HCT116 (cell line): ENCODE measurements at regions not wholly inside any gene's neighbourhood (a gene's known extent, or its start where the extent isn't known, plus 50 kb on each side); places are given as distances from the start of the nearest gene placed in this dataset.
"Not testable (repeated sequence)": the region's sequence is repeated elsewhere in the genome, so short reads cannot be mapped to it uniquely, and the experiment has no call there.

ENCODE experiments used
- ATAC-seq: fragments of 200-7000 bp; cut with Tn5 transposase; 2 replicates; pipeline ENCODE4 v1.9.1; 2020; ENCODE audit warnings: mild to moderate bottlenecking, moderate library complexity
- BruUV-seq: library from RNA; stranded (reverse); fragments of 400-500 nt; replicated peaks from 2 replicates; lab custom pipeline; 2021; lab: Mats Ljungman, UMichigan
- CTCF ChIA-PET: fragments of 300-600 bp; sonication (Branson Sonifier 250); formaldehyde crosslinking; loops from one replicate; lab custom pipeline; 2021; ENCODE audit warnings: antibody characterized with exemption; lab: Charles Lee
- POLR2A ChIA-PET: fragments of 300-600, 350-600 bp; sonication (Branson Sonifier 250); formaldehyde crosslinking; loops from one replicate; lab custom pipeline; 2021; ENCODE audit warnings: antibody characterized with exemption; lab: Charles Lee
- RAD21 ChIA-PET, 2 experiments: fragments of 300-600 bp; sonication (Branson Sonifier 250); formaldehyde crosslinking; loops; one replicate each; lab custom pipeline; 2023; ENCODE audit warnings: low total read pairs in 2 of 2; ENCODE audit not compliant: uncharacterized antibody in 2 of 2, unreplicated experiment in 2 of 2, low non-redundant PET in 1 of 2; lab: Charles Lee
- DNase-seq: peaks from one replicate; pipeline ENCODE4 v3.0.0-alpha.2; 2010; ENCODE audit warnings: low read depth, low spot score
- H2AFZ ChIP-seq: fragments of 200-600 bp; shearing (Covaris generic), sonication (generic); 2 replicates; pipeline ENCODE4 v1.6.1; 2017; ENCODE audit warnings: low read depth, mixed run types, mixed read lengths, antibody characterized with exemption, low read length; ENCODE audit not compliant: poor library complexity, severe bottlenecking
- H3K27ac ChIP-seq: 2 replicates; pipeline ENCODE4 v1.5.1; 2012; ENCODE audit warnings: low read depth, low read length
- H3K27me3 ChIP-seq: fragments of 200-600 bp; sonication (generic); 2 replicates; pipeline ENCODE4 v1.6.1; 2016; ENCODE audit warnings: mixed run types, low read length, mixed read lengths; ENCODE audit not compliant: insufficient read depth
- H3K36me3 ChIP-seq, 2 experiments: fragments of 200-500 bp in 1 of 2; fragments of 200-600 bp in 1 of 2; sonication (Bioruptor generic) in 1 of 2; sonication (generic) in 1 of 2; 2 replicates each; pipeline versions ENCODE4 v1.5.1 to v1.6.1; 2014 to 2016; ENCODE audit warnings: low read length in 2 of 2, inconsistent platforms in 1 of 2, mixed read lengths in 1 of 2, mixed run types in 1 of 2; ENCODE audit not compliant: insufficient read depth in 2 of 2, control insufficient read depth in 1 of 2
- H3K4me1 ChIP-seq, 2 experiments: fragments of 200-600 bp in 1 of 2; sonication (generic) in 1 of 2; 2 replicates each; pipeline versions ENCODE4 v1.5.1 to v1.6.1; 2012 to 2017; ENCODE audit warnings: low read length in 2 of 2, inconsistent platforms in 1 of 2, mild to moderate bottlenecking in 1 of 2, mixed read lengths in 1 of 2, mixed run types in 1 of 2, moderate library complexity in 1 of 2; ENCODE audit not compliant: insufficient read depth in 2 of 2, control insufficient read depth in 1 of 2
- H3K4me2 ChIP-seq: fragments of 200-600 bp; sonication (generic); 2 replicates; pipeline ENCODE4 v1.6.1; 2017; ENCODE audit warnings: mixed run types, low read length, mixed read lengths
- H3K4me3 ChIP-seq, 2 experiments: fragments of 200-600 bp in 1 of 2; sonication (generic) in 1 of 2; replicated peaks in 1 of 2; 2 replicates each; pipeline ENCODE4 v1.5.1; 2011 to 2016; ENCODE audit warnings: low read length in 2 of 2, control low read depth in 1 of 2, low read depth in 1 of 2, mild to moderate bottlenecking in 1 of 2, mixed read lengths in 1 of 2, mixed run types in 1 of 2
- H3K79me2 ChIP-seq: fragments of 200-600 bp; sonication (generic); 2 replicates; pipeline ENCODE4 v1.6.1; 2017; ENCODE audit warnings: mild to moderate bottlenecking, mixed run types, low read length, moderate library complexity, mixed read lengths; ENCODE audit not compliant: insufficient read depth
- H3K9ac ChIP-seq: fragments of 200-600 bp; sonication (generic); 2 replicates; pipeline ENCODE4 v1.6.1; 2016; ENCODE audit warnings: low read length, mixed read lengths
- H3K9me2 ChIP-seq: fragments of 200-600 bp; sonication (generic), shearing (Covaris generic); 2 replicates; pipeline ENCODE4 v1.6.1; 2017; ENCODE audit warnings: mixed run types, mild to moderate bottlenecking, moderate library complexity; ENCODE audit not compliant: insufficient read depth
- H3K9me3 ChIP-seq, 2 experiments: fragments of 200-500 bp in 1 of 2; fragments of 200-600 bp in 1 of 2; sonication (Bioruptor generic) in 1 of 2; sonication (generic) in 1 of 2; 2 replicates each; pipeline ENCODE4 v1.6.1; 2014 to 2017; ENCODE audit warnings: low read length in 2 of 2, mixed read lengths in 2 of 2, inconsistent platforms in 1 of 2, low read depth in 1 of 2, mild to moderate bottlenecking in 1 of 2, mixed run types in 1 of 2, moderate library complexity in 1 of 2; ENCODE audit not compliant: control insufficient read depth in 1 of 2, insufficient read depth in 1 of 2
- H4K20me1 ChIP-seq: fragments of 200-600 bp; sonication (generic), shearing (Covaris generic); 2 replicates; pipeline ENCODE4 v1.6.1; 2017; ENCODE audit warnings: mixed run types, mild to moderate bottlenecking, moderate library complexity; ENCODE audit not compliant: insufficient read depth
- CBX3 ChIP-seq: IDR thresholded peaks from 2 replicates; pipeline ENCODE4 v1.6.1; 2012; ENCODE audit warnings: low read depth
- CEBPB ChIP-seq: IDR thresholded peaks from 2 replicates; pipeline ENCODE4 v1.6.1; 2012; ENCODE audit warnings: low read depth
- EGR1 ChIP-seq: IDR thresholded peaks from 2 replicates; pipeline ENCODE4 v1.6.1; 2012; ENCODE audit warnings: low read depth
- EZH2 ChIP-seq: fragments of 200-600 bp; sonication (generic); IDR thresholded peaks from 2 replicates; pipeline ENCODE4 v1.6.1; 2017; ENCODE audit warnings: antibody characterized with exemption, mixed run types
- FOSL1 ChIP-seq: IDR thresholded peaks from 2 replicates; pipeline ENCODE4 v1.6.1; 2012; ENCODE audit warnings: low read depth
- JUND ChIP-seq: IDR thresholded peaks from 2 replicates; pipeline ENCODE4 v1.6.1; 2012
- POLR2A ChIP-seq: IDR thresholded peaks from 2 replicates; pipeline ENCODE4 v1.7.0; 2011; ENCODE audit warnings: borderline replicate concordance; ENCODE audit not compliant: insufficient read depth, insufficient read length; ENCODE audit errors: extremely low read depth
- POLR2AphosphoS5 ChIP-seq: IDR thresholded peaks from 2 replicates; pipeline ENCODE4 v1.6.1; 2011; ENCODE audit warnings: mild to moderate bottlenecking, low read depth, low read length, moderate library complexity
- RAD21 ChIP-seq: IDR thresholded peaks from 2 replicates; pipeline ENCODE4 v1.6.1; 2012; ENCODE audit warnings: low read depth, mild to moderate bottlenecking
- REST ChIP-seq: IDR thresholded peaks from 2 replicates; pipeline ENCODE4 v1.6.1; 2012; ENCODE audit warnings: low read depth
- SIN3A ChIP-seq: IDR thresholded peaks from 2 replicates; pipeline ENCODE4 v1.6.1; 2012; ENCODE audit warnings: low read depth
- SP1 ChIP-seq: IDR thresholded peaks from 2 replicates; pipeline ENCODE4 v1.6.1; 2012; ENCODE audit warnings: low read depth
- SRF ChIP-seq: IDR thresholded peaks from 2 replicates; pipeline ENCODE4 v1.6.1; 2012; ENCODE audit warnings: low read depth
- YY1 ChIP-seq: IDR thresholded peaks from 2 replicates; pipeline ENCODE4 v1.6.1; 2011; ENCODE audit warnings: low read length, low read depth, moderate library complexity, mild to moderate bottlenecking; ENCODE audit not compliant: insufficient replicate concordance; ENCODE audit errors: extremely low read depth
- ZNF274 ChIP-seq: fragments of 200-500 bp; sonication (Bioruptor generic); IDR thresholded peaks from 2 replicates; pipeline ENCODE4 v1.6.1; 2014; ENCODE audit warnings: mild to moderate bottlenecking, low read depth, low read length, inconsistent platforms
- intact Hi-C: fragments of 100-400 bp; cut with micrococcal nuclease; formaldehyde crosslinking; loops from 2 replicates; pipeline ENCODE4 v1.10.0; 2022
- TF ChIP-seq, protein P1 (sequence below): IDR thresholded peaks from 2 replicates; pipeline ENCODE4 v1.6.1; 2012
- TF ChIP-seq, protein P2 (sequence below): IDR thresholded peaks from 2 replicates; pipeline ENCODE4 v1.6.1; 2011; ENCODE audit warnings: mild to moderate bottlenecking, low read length, moderate library complexity; ENCODE audit not compliant: insufficient replicate concordance; ENCODE audit errors: extremely low read depth
- TF ChIP-seq, protein P3 (sequence below): IDR thresholded peaks from 2 replicates; pipeline ENCODE4 v1.6.1; 2012

- H3K27me3 ChIP-seq, H3K79me2 ChIP-seq, H2AFZ ChIP-seq, DNase-seq, intact Hi-C loops, BruUV-seq, H3K4me1 ChIP-seq, H3K36me3 ChIP-seq, ATAC-seq, H3K9me2 ChIP-seq, RAD21 ChIA-PET, H3K9ac ChIP-seq, H3K4me2 ChIP-seq, H4K20me1 ChIP-seq, CTCF ChIA-PET, H3K4me3 ChIP-seq, H3K9me3 ChIP-seq, H3K27ac ChIP-seq: not testable (repeated sequence)
- POLR2A ChIA-PET: interaction anchor here (0.6 kb wide), 1 partner anchor 451 kb away, joined by 3 read pairs; no protein-coding TSS in a partner anchor
These were observed 512.2 kb upstream of the TBL1XR1 start for GRCh38 chr3:177709470-177709869.

GRCh38 chr3:177710506-177710905, 513.2 kb upstream of the TBL1XR1 start:
- Histone ChIP-seq H3K9me3 (no peaks in the 10 kb centered on the region), H3K4me2 (no peak overlapping the region), H3K79me2 (no peaks in the 10 kb centered on the region), H3K9me2 (no peaks in the 10 kb centered on the region), H3K36me3 (no peaks in the 10 kb centered on the region), H3K27ac (no peak overlapping the region), H3K9ac (no peak overlapping the region), H2AFZ (no peak overlapping the region), H3K27me3 (no peaks in the 10 kb centered on the region), H3K4me3 (no peak overlapping the region), H4K20me1 (no peaks in the 10 kb centered on the region), H3K4me1 (no peaks in the 10 kb centered on the region)
- ATAC-seq (no peak), DNase-seq (no peak)
- intact Hi-C loops: no loop called here
- ChIA-PET CTCF (no interaction called here), POLR2A (no interaction called here), RAD21 (no interaction called here)
- BruUV-seq: no TSS peak
- TF ChIP-seq SRF: no peak
- TF ChIP-seq EZH2: no peak
- no peak for TF ChIP-seq EGR1
- TF ChIP-seq, protein P1, sequence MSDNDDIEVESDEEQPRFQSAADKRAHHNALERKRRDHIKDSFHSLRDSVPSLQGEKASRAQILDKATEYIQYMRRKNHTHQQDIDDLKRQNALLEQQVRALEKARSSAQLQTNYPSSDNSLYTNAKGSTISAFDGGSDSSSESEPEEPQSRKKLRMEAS: no peak
- no peak for TF ChIP-seq JUND
- TF ChIP-seq SIN3A: no peak
- TF ChIP-seq REST: no peak
- no peak for TF ChIP-seq CEBPB
- TF ChIP-seq RAD21: no peak
- no peak for TF ChIP-seq POLR2A
- TF ChIP-seq, protein P2, sequence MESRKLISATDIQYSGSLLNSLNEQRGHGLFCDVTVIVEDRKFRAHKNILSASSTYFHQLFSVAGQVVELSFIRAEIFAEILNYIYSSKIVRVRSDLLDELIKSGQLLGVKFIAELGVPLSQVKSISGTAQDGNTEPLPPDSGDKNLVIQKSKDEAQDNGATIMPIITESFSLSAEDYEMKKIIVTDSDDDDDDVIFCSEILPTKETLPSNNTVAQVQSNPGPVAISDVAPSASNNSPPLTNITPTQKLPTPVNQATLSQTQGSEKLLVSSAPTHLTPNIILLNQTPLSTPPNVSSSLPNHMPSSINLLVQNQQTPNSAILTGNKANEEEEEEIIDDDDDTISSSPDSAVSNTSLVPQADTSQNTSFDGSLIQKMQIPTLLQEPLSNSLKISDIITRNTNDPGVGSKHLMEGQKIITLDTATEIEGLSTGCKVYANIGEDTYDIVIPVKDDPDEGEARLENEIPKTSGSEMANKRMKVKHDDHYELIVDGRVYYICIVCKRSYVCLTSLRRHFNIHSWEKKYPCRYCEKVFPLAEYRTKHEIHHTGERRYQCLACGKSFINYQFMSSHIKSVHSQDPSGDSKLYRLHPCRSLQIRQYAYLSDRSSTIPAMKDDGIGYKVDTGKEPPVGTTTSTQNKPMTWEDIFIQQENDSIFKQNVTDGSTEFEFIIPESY: no peak
- TF ChIP-seq SP1: no peak
- TF ChIP-seq CBX3: no peak
- TF ChIP-seq FOSL1: no peak
- TF ChIP-seq ZNF274: no peak
- no peak for TF ChIP-seq YY1
- TF ChIP-seq, protein P3, sequence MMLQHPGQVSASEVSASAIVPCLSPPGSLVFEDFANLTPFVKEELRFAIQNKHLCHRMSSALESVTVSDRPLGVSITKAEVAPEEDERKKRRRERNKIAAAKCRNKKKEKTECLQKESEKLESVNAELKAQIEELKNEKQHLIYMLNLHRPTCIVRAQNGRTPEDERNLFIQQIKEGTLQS: no peak
- TF ChIP-seq POLR2AphosphoS5: no peak
